ENCODE measurements at regions not wholly inside any gene's neighbourhood (a gene's known extent, or its start where the extent isn't known, plus 50 kb on each side); places are given as distances from the start of the nearest gene placed in this dataset.

GRCh38 chr6:133705731-133706130 is 183.2 kb upstream of the TCF21 start:
- WGBS (ENCODE audit: insufficient coverage, insufficient read length) = no CpG with 5 or more reads among the region's 2 CpGs
- H3K27me3 ChIP-seq (ENCODE audit: control insufficient read depth, insufficient read depth, low read length) = no peaks in the 10 kb centered on the region
- no peaks in the 10 kb centered on the region for H3K9me3 ChIP-seq (ENCODE audit: control insufficient read depth, insufficient read depth, low read length)
- no peak for DNase-seq (ENCODE audit: low read depth, low spot score)
- no peak overlapping the region for H3K27ac ChIP-seq (ENCODE audit: low read length)
- no peaks in the 10 kb centered on the region for H3K4me1 ChIP-seq (ENCODE audit: control insufficient read depth, insufficient read depth, low read length)
- no peak overlapping the region for H3K4me3 ChIP-seq (ENCODE audit: low read length)
- H3K36me3 ChIP-seq (ENCODE audit: control insufficient read depth, insufficient read depth, low read length) = no peaks in the 10 kb centered on the region

- no peaks in the 10 kb centered on the region for H3K36me3 ChIP-seq (ENCODE audit: control insufficient read depth, insufficient read depth, low read length)
- no peak overlapping the region for H3K27ac ChIP-seq (ENCODE audit: low read length)
- H3K9me3 ChIP-seq (ENCODE audit: control insufficient read depth, insufficient read depth, low read length) = no peaks in the 10 kb centered on the region
- H3K4me1 ChIP-seq (ENCODE audit: control insufficient read depth, insufficient read depth, low read length) = no peaks in the 10 kb centered on the region
- H3K4me3 ChIP-seq (ENCODE audit: low read length) = no peak overlapping the region
- H3K27me3 ChIP-seq (ENCODE audit: control insufficient read depth, insufficient read depth, low read length) = no peaks in the 10 kb centered on the region
- DNase-seq (ENCODE audit: low read depth, low spot score) = no peak
- WGBS (ENCODE audit: insufficient coverage, insufficient read length) = no CpG with 5 or more reads among the region's 4 CpGs
These were observed 181.5 kb upstream of the TCF21 start for GRCh38 chr6:133707456-133707855.

- H3K4me3 ChIP-seq (ENCODE audit: low read length) = no peak overlapping the region
- no peaks in the 10 kb centered on the region for H3K4me1 ChIP-seq (ENCODE audit: control insufficient read depth, insufficient read depth, low read length)
- H3K27me3 ChIP-seq (ENCODE audit: control insufficient read depth, insufficient read depth, low read length) = no peaks in the 10 kb centered on the region
- no peaks in the 10 kb centered on the region for H3K9me3 ChIP-seq (ENCODE audit: control insufficient read depth, insufficient read depth, low read length)
- no peaks in the 10 kb centered on the region for H3K36me3 ChIP-seq (ENCODE audit: control insufficient read depth, insufficient read depth, low read length)
- DNase-seq (ENCODE audit: low read depth, low spot score) = no peak
- H3K27ac ChIP-seq (ENCODE audit: low read length) = no peak overlapping the region
These were observed 178.1 kb upstream of the TCF21 start for GRCh38 chr6:133710826-133711225.

- H3K27me3 ChIP-seq (ENCODE audit: control insufficient read depth, insufficient read depth, low read length) = no peaks in the 10 kb centered on the region
- no peak overlapping the region for H3K4me3 ChIP-seq (ENCODE audit: low read length)
- no peak for DNase-seq (ENCODE audit: low read depth, low spot score)
- H3K4me1 ChIP-seq (ENCODE audit: control insufficient read depth, insufficient read depth, low read length) = no peaks in the 10 kb centered on the region
- no CpG with 5 or more reads among the region's 3 CpGs for WGBS (ENCODE audit: insufficient coverage, insufficient read length)
- no peaks in the 10 kb centered on the region for H3K36me3 ChIP-seq (ENCODE audit: control insufficient read depth, insufficient read depth, low read length)
- no peak overlapping the region for H3K27ac ChIP-seq (ENCODE audit: low read length)
- no peaks in the 10 kb centered on the region for H3K9me3 ChIP-seq (ENCODE audit: control insufficient read depth, insufficient read depth, low read length)
These were observed 173.6 kb upstream of the TCF21 start for GRCh38 chr6:133715270-133715669.

- Histone ChIP-seq H3K27me3 (ENCODE audit: control insufficient read depth, insufficient read depth, low read length) (no peaks in the 10 kb centered on the region), H3K4me3 (ENCODE audit: low read length) (no peak overlapping the region), H3K36me3 (ENCODE audit: control insufficient read depth, insufficient read depth, low read length) (no peaks in the 10 kb centered on the region), H3K4me1 (ENCODE audit: control insufficient read depth, insufficient read depth, low read length) (no peaks in the 10 kb centered on the region), H3K9me3 (ENCODE audit: control insufficient read depth, insufficient read depth, low read length) (no peaks in the 10 kb centered on the region), H3K27ac (ENCODE audit: low read length) (no peak overlapping the region)
- no CpG with 5 or more reads among the region's 4 CpGs for WGBS (ENCODE audit: insufficient coverage, insufficient read length)
- no peak for DNase-seq (ENCODE audit: low read depth, low spot score)
These were observed 164.2 kb upstream of the TCF21 start for GRCh38 chr6:133724726-133725125.

GRCh38 chr6:133726188-133726587 is 162.7 kb upstream of the TCF21 start:
- Histone ChIP-seq H3K36me3 (ENCODE audit: control insufficient read depth, insufficient read depth, low read length) (no peaks in the 10 kb centered on the region), H3K9me3 (ENCODE audit: control insufficient read depth, insufficient read depth, low read length) (no peaks in the 10 kb centered on the region), H3K4me1 (ENCODE audit: control insufficient read depth, insufficient read depth, low read length) (no peaks in the 10 kb centered on the region), H3K27ac (ENCODE audit: low read length) (no peak overlapping the region), H3K27me3 (ENCODE audit: control insufficient read depth, insufficient read depth, low read length) (no peaks in the 10 kb centered on the region), H3K4me3 (ENCODE audit: low read length) (no peak overlapping the region)
- no peak for DNase-seq (ENCODE audit: low read depth, low spot score)
- WGBS (ENCODE audit: insufficient coverage, insufficient read length) = no CpG with 5 or more reads among the region's 2 CpGs

GRCh38 chr6:133730881-133731280 is 158.0 kb upstream of the TCF21 start:
- Histone ChIP-seq H3K4me1 (ENCODE audit: control insufficient read depth, insufficient read depth, low read length) (no peaks in the 10 kb centered on the region), H3K9me3 (ENCODE audit: control insufficient read depth, insufficient read depth, low read length) (no peaks in the 10 kb centered on the region), H3K4me3 (ENCODE audit: low read length) (no peak overlapping the region), H3K36me3 (ENCODE audit: control insufficient read depth, insufficient read depth, low read length) (no peaks in the 10 kb centered on the region), H3K27me3 (ENCODE audit: control insufficient read depth, insufficient read depth, low read length) (no peaks in the 10 kb centered on the region), H3K27ac (ENCODE audit: low read length) (no peak overlapping the region)
- DNase-seq (ENCODE audit: low read depth, low spot score) = no peak
- no CpG with 5 or more reads among the region's 4 CpGs for WGBS (ENCODE audit: insufficient coverage, insufficient read length)

GRCh38 chr6:133740218-133740617 is 148.7 kb upstream of the TCF21 start:
- Histone ChIP-seq H3K27me3 (ENCODE audit: control insufficient read depth, insufficient read depth, low read length) (no peaks in the 10 kb centered on the region), H3K4me3 (ENCODE audit: low read length) (no peak overlapping the region), H3K4me1 (ENCODE audit: control insufficient read depth, insufficient read depth, low read length) (no peaks in the 10 kb centered on the region), H3K27ac (ENCODE audit: low read length) (no peak overlapping the region), H3K36me3 (ENCODE audit: control insufficient read depth, insufficient read depth, low read length) (no peaks in the 10 kb centered on the region), H3K9me3 (ENCODE audit: control insufficient read depth, insufficient read depth, low read length) (no peaks in the 10 kb centered on the region)
- no peak for DNase-seq (ENCODE audit: low read depth, low spot score)
- no CpG with 5 or more reads among the region's 5 CpGs for WGBS (ENCODE audit: insufficient coverage, insufficient read length)

GRCh38 chr6:133740816-133741215 is 148.1 kb upstream of the TCF21 start:
- WGBS (ENCODE audit: insufficient coverage, insufficient read length) = no CpG with 5 or more reads among the region's 2 CpGs
- H3K27ac ChIP-seq (ENCODE audit: low read length) = no peak overlapping the region

GRCh38 chr6:133741375-133741861 is 147.5 kb upstream of the TCF21 start:
- no peak overlapping the region for H3K27ac ChIP-seq (ENCODE audit: low read length)
- no peaks in the 10 kb centered on the region for H3K9me3 ChIP-seq (ENCODE audit: control insufficient read depth, insufficient read depth, low read length)
- DNase-seq (ENCODE audit: low read depth, low spot score) = no peak
- no CpG with 5 or more reads among the region's 5 CpGs for WGBS (ENCODE audit: insufficient coverage, insufficient read length)
- peaks cover 2% of the 10 kb centered on the region; the same call in 1 of the 2 replicates for H3K4me1 ChIP-seq (ENCODE audit: control insufficient read depth, insufficient read depth, low read length)
- no peak overlapping the region for H3K4me3 ChIP-seq (ENCODE audit: low read length)
- H3K36me3 ChIP-seq (ENCODE audit: control insufficient read depth, insufficient read depth, low read length) = no peaks in the 10 kb centered on the region
- H3K27me3 ChIP-seq (ENCODE audit: control insufficient read depth, insufficient read depth, low read length) = no peaks in the 10 kb centered on the region

More at GRCh38 chr6:133740816-133741215, 148.1 kb upstream of the TCF21 start:
- Histone ChIP-seq H3K36me3 (ENCODE audit: control insufficient read depth, insufficient read depth, low read length) (no peaks in the 10 kb centered on the region), H3K4me3 (ENCODE audit: low read length) (no peak overlapping the region), H3K9me3 (ENCODE audit: control insufficient read depth, insufficient read depth, low read length) (no peaks in the 10 kb centered on the region), H3K27me3 (ENCODE audit: control insufficient read depth, insufficient read depth, low read length) (no peaks in the 10 kb centered on the region), H3K4me1 (ENCODE audit: control insufficient read depth, insufficient read depth, low read length) (peaks cover 2% of the 10 kb centered on the region; the same call in 1 of the 2 replicates)
- DNase-seq (ENCODE audit: low read depth, low spot score) = no peak

GRCh38 chr6:133743621-133744020 is 145.3 kb upstream of the TCF21 start:
- no peaks in the 10 kb centered on the region for H3K27me3 ChIP-seq (ENCODE audit: control insufficient read depth, insufficient read depth, low read length)
- H3K27ac ChIP-seq (ENCODE audit: low read length) = no peak overlapping the region
- DNase-seq (ENCODE audit: low read depth, low spot score) = no peak
- no peaks in the 10 kb centered on the region for H3K36me3 ChIP-seq (ENCODE audit: control insufficient read depth, insufficient read depth, low read length)
- no peaks in the 10 kb centered on the region for H3K9me3 ChIP-seq (ENCODE audit: control insufficient read depth, insufficient read depth, low read length)
- no CpG with 5 or more reads among the region's 2 CpGs for WGBS (ENCODE audit: insufficient coverage, insufficient read length)
- H3K4me1 ChIP-seq (ENCODE audit: control insufficient read depth, insufficient read depth, low read length) = peaks cover 2% of the 10 kb centered on the region; the same call in 1 of the 2 replicates
- no peak overlapping the region for H3K4me3 ChIP-seq (ENCODE audit: low read length)

Measured in iPS DF 6.9 (cell line).